ENCODE measurements at regions not wholly inside any gene's neighbourhood (a gene's known extent, or its start where the extent isn't known, plus 50 kb on each side); places are given as distances from the start of the nearest gene placed in this dataset.

DNA sequence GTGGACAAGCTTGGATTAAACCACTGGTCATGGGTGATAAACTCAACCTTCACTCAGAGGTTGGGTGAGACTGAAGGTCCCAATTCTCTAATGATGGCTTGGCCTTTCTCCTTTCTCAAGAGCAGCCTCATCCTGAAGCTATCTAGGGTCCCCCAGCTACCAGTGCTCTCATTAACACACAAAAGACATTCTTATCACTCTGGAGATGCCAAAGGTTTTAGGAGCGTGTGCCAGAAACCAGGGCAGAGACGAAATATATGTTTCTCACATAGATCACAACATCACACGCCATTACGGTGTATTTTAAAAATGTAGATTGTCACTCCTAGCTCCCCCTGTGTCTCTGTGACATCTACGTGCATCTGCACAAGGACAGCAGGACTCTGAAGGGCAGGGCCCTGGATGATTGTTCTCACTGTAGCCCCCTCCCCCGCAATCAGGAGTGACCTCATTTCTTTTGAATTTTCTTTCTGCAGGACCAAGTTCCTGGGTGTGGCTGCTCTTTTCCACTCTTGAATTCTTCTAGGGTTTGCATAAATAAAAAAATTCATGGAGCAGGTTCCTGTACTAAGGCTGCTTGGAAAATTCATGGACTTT is 311.3 kb downstream of the GADD45G start:
- CTCF ChIA-PET, result interaction anchor here (0.8 to 4.0 kb wide), 3 partner anchors 183 to 318 kb away, joined by 3 to 21 read pairs (median 6); no protein-coding TSS in a partner anchor
- H3K36me3 Mint-ChIP-seq, result no peaks in the 10 kb centered on the region

DNA sequence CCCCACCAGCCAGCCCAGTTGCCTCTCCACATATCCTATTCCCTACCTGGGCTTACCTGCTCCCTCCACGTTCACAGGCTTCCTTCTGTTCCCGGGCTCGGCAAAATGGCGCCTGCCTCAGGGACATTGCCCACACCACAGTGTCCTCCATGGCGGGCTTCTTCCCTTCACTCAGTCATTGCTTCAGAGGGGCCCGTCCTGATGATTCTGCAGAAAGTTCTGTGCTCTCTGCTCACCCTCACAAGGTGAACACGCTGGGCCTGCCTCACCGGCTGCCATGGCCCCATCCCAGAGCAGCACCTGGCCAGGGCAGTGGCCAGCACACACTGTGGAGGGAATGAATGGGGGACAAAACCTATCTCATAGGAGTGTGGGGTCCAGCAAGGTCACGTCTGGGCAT is 313.0 kb downstream of the GADD45G start:
- H3K4me1 Mint-ChIP-seq, result peaks cover 4% of the 10 kb centered on the region
- no peaks in the 10 kb centered on the region for H3K9me3 Mint-ChIP-seq
- no peaks in the 10 kb centered on the region for H3K36me3 Mint-ChIP-seq
- DNase-seq, result no peak
- no peak overlapping the region for H3K27ac Mint-ChIP-seq
- CTCF ChIA-PET, result interaction anchor here (1.2 to 4.8 kb wide), 4 partner anchors 19 to 316 kb away, joined by 3 to 93 read pairs (median 8); partner anchors contain the start of gene GADD45G
- no peak overlapping the region for H3K4me3 Mint-ChIP-seq
- peaks cover 47% of the 10 kb centered on the region for H3K27me3 Mint-ChIP-seq

More for the DNA sequence above, 311.3 kb downstream of the GADD45G start:
- no peaks in the 10 kb centered on the region for H3K9me3 Mint-ChIP-seq
- H3K27ac Mint-ChIP-seq, result no peak overlapping the region
- no peak for DNase-seq
- H3K4me3 Mint-ChIP-seq, result no peak overlapping the region
- peaks cover 58% of the 10 kb centered on the region for H3K27me3 Mint-ChIP-seq
- peaks cover 4% of the 10 kb centered on the region for H3K4me1 Mint-ChIP-seq

DNA sequence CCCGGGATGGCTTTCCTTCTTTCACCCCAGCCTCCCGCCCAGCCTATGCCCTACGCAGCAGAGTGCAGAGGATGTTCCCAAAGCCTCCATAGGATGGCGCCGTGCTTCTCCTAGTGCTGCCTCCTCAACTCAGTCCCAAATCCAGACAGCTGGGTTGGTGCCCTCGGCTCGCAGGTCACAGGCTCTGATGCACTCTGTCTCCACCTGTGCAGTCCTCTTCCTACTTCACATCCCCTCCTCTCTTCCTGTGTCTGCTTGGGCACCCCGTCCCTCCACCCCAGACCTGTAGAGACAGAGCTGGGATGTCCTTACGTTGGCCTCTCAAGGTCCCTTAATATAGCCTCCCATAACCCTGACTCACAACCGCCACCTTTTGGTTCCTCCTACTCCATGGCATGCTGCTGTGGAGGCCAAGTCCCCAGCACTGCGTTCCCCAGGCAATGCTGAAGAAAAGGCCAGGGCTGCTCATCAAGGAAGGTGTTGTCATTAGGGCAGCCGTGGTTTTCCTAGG is 314.4 kb downstream of the GADD45G start:
- no peak overlapping the region for H3K4me3 Mint-ChIP-seq
- no peaks in the 10 kb centered on the region for H3K9me3 Mint-ChIP-seq
- no peaks in the 10 kb centered on the region for H3K36me3 Mint-ChIP-seq
- H3K27me3 Mint-ChIP-seq, result peaks cover 55% of the 10 kb centered on the region
- CTCF ChIA-PET, result interaction anchor here (1.2 to 4.8 kb wide), 11 partner anchors 10 to 326 kb away, joined by 3 to 93 read pairs (median 6); partner anchors contain the start of gene GADD45G
- peak overlapping the region; percentile 8 for H3K27ac Mint-ChIP-seq
- DNase-seq, result peak; percentile 64
- H3K4me1 Mint-ChIP-seq, result peaks cover 12% of the 10 kb centered on the region

DNA sequence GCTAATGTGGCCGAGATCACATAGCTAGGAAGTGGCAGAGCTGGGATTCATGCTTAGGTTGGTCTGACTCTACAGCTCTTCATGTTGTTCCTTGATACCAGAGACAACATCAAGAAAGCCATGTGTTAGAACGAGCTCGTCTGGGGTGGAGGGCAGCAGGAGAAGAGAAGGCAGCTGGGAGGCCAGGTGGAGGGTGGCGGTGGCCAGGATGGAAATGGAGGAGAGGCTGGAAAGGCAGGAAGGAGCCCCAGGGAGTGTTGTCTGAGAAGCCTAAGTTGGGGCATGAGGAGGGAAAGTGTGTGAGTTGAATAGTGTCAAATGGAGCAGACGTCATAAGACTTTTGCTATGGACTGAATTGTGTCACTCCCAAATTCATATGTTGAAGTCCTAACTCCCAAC is 315.3 kb downstream of the GADD45G start:
- CTCF ChIA-PET, result interaction anchor here (1.0 to 4.8 kb wide), 8 partner anchors 79 to 327 kb away, joined by 4 to 93 read pairs (median 8); partner anchors contain the start of gene GADD45G
- Mint-ChIP-seq H3K36me3 (no peaks in the 10 kb centered on the region), H3K9me3 (no peaks in the 10 kb centered on the region), H3K4me3 (no peak overlapping the region), H3K27ac (no peak overlapping the region), H3K4me1 (peaks cover 14% of the 10 kb centered on the region), H3K27me3 (peaks cover 55% of the 10 kb centered on the region)
- DNase-seq, result no peak

DNA sequence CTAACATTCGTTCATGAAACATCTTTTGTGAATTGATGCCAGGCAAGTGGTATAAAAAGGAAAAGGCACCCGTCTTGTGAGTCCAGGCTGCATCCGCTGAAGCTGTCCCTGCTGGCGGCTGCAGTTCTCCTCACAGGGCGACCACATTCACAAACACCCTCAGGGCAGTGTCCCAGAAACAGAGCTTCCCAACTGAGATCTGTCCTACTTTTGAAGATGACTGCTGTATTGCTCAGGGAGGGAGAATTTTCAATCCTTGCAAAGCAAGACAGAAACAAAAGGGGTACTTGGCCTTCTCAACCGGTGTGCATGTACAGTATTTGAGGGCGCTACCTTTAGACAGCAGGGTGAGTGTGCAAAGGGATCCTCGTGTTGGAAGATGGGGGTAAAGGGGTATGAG is 316.1 kb downstream of the GADD45G start:
- no peak for DNase-seq
- no peak overlapping the region for H3K4me3 Mint-ChIP-seq
- peaks cover 52% of the 10 kb centered on the region for H3K27me3 Mint-ChIP-seq
- no peak overlapping the region for H3K27ac Mint-ChIP-seq
- H3K36me3 Mint-ChIP-seq, result no peaks in the 10 kb centered on the region
- H3K9me3 Mint-ChIP-seq, result no peaks in the 10 kb centered on the region
- CTCF ChIA-PET, result interaction anchor here (1.0 to 4.8 kb wide), 7 partner anchors 78 to 328 kb away, joined by 3 to 93 read pairs (median 9); partner anchors contain the start of gene GADD45G
- peaks cover 14% of the 10 kb centered on the region for H3K4me1 Mint-ChIP-seq

DNA sequence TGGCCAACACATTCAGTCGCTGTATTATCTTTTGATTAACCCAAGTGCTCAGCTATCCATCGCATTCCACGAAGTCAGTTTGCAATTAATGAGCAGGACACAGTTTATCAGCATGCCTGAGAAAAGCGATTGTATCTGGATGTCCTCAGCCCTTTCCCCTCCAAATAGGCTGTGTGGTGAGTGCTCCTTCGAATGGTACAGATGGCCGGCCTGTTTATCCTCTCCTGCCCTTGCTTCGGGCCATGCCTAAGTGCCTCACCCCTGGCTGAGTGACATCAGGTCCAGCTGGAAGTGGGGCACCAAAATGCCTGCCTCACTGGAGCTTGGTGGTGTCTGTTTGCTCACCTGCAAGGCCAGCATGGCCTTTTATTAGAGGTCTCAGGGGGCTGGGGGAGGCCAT is 317.3 kb downstream of the GADD45G start:
- Mint-ChIP-seq H3K27ac (no peak overlapping the region), H3K36me3 (no peaks in the 10 kb centered on the region), H3K9me3 (no peaks in the 10 kb centered on the region), H3K4me3 (no peak overlapping the region), H3K4me1 (peaks cover 14% of the 10 kb centered on the region), H3K27me3 (peaks cover 52% of the 10 kb centered on the region)
- CTCF ChIA-PET, result interaction anchor here (1.1 to 4.8 kb wide), 4 partner anchors 178 to 324 kb away, joined by 3 to 93 read pairs (median 10); partner anchors contain the start of gene GADD45G
- no peak for DNase-seq

DNA sequence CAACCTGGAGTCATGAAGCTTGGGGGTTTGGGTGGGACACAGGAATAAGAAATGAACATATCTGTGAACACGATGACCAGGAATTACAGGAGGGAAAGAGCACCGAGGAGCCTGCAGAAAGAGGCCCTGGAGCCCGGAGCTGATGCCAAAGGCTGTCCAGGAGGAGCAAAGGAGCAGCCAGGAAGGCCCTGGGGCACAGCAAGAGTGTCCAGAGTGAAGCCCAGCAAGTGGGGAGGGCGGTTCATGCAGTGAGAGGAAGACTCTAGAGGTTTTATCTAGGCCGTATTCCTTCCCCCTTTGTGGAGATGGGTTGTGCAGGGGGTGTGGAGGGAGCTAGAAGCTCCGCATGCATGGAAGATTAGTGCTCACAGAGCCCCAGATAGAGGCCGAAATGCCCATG is 318.4 kb downstream of the GADD45G start:
- CTCF ChIA-PET, result interaction anchor here (1.1 to 3.6 kb wide), 12 partner anchors 11 to 329 kb away, joined by 3 to 25 read pairs (median 4); no protein-coding TSS in a partner anchor
- no peak overlapping the region for H3K4me3 Mint-ChIP-seq
- peaks cover 14% of the 10 kb centered on the region for H3K4me1 Mint-ChIP-seq
- peaks cover 52% of the 10 kb centered on the region for H3K27me3 Mint-ChIP-seq
- no peaks in the 10 kb centered on the region for H3K9me3 Mint-ChIP-seq
- DNase-seq, result no peak
- H3K36me3 Mint-ChIP-seq, result no peaks in the 10 kb centered on the region
- H3K27ac Mint-ChIP-seq, result peak overlapping the region; percentile 8

DNA sequence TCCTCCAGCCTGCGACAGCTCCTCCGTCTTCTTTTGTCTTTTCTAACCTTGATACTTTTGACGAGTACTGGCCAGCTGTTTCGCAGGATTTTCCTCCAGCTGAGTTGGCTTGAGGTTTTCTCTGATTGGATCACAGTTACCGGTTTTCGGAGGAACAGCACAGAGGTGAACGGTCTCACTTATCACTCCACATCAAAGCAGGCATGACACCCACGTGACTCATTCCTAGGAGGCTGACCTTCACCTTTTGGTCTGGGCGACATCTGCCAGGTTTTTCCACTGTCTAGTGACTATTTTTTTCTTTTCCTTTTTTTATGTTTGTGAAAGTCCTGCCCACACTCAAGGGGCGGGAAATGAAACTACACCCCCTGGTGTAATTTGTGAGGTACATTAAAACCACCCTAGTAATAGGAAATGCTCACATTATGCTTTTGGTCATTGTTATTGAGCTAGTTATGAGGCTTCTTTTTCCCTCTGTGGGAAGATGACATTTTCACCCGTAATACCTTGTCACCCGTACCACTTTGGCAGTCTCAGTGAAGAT is 319.2 kb downstream of the GADD45G start:
- Mint-ChIP-seq H3K4me3 (no peak overlapping the region), H3K27me3 (peaks cover 49% of the 10 kb centered on the region), H3K4me1 (peaks cover 14% of the 10 kb centered on the region), H3K36me3 (no peaks in the 10 kb centered on the region), H3K27ac (no peak overlapping the region), H3K9me3 (no peaks in the 10 kb centered on the region)
- CTCF ChIA-PET, result interaction anchor here (1.0 to 3.6 kb wide), 14 partner anchors 10 to 329 kb away, joined by 3 to 25 read pairs (median 4); no protein-coding TSS in a partner anchor
- peak; percentile 27 for DNase-seq

DNA sequence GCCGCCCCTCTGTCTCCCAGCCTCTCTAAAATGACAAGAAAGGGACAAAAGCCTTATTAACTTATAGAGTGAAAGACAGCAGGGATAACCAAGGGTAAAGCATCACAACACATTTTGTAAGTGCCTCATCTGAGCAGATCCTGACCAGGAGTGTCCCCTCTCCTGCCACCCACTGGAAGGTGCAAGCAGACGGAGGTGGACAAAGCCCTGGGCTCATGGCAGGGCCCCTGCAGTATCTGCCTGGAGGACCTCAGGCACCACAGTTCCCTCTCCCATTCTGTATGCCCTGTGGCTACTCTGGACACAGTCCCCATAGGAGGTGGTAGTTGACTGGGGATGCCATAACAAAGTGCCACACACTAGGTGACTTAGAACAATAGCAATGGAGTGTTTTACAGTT is 319.8 kb downstream of the GADD45G start:
- peaks cover 10% of the 10 kb centered on the region for H3K4me1 Mint-ChIP-seq
- no peak overlapping the region for H3K27ac Mint-ChIP-seq
- H3K9me3 Mint-ChIP-seq, result no peaks in the 10 kb centered on the region
- H3K27me3 Mint-ChIP-seq, result peaks cover 44% of the 10 kb centered on the region
- no peaks in the 10 kb centered on the region for H3K36me3 Mint-ChIP-seq
- CTCF ChIA-PET, result interaction anchor here (1.0 to 3.6 kb wide), 11 partner anchors 9 to 330 kb away, joined by 4 to 25 read pairs (median 6); no protein-coding TSS in a partner anchor
- no peak for DNase-seq
- H3K4me3 Mint-ChIP-seq, result no peak overlapping the region

DNA sequence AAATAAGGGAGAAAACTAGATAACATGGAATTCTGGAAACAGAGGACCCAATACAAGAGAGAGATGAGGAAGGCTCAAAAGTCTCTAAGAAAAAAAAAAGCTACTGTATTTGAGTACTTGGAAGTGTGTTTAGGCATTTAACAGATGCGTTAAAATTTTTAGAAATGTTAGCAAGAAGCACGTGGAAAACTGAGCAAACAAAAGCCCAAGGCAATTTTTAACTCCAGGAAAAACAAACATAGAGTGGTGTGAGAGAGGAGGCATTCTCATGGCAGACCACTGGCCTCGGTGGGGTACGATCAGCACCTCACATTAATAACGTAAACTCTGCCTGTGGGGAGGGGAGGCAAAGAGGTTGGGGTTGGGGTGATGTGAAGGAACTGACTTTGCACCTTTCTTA is 321.4 kb downstream of the GADD45G start:
- no peaks in the 10 kb centered on the region for H3K9me3 Mint-ChIP-seq
- no peaks in the 10 kb centered on the region for H3K36me3 Mint-ChIP-seq
- H3K4me3 Mint-ChIP-seq, result no peak overlapping the region
- no peak for DNase-seq
- H3K27me3 Mint-ChIP-seq, result peaks cover 36% of the 10 kb centered on the region
- H3K4me1 Mint-ChIP-seq, result peaks cover 21% of the 10 kb centered on the region
- no peak overlapping the region for H3K27ac Mint-ChIP-seq
- CTCF ChIA-PET, result interaction anchor here (1.3 to 4.1 kb wide), 3 partner anchors 323 to 328 kb away, joined by 4 to 20 read pairs (median 9); partner anchors contain the start of gene GADD45G

DNA sequence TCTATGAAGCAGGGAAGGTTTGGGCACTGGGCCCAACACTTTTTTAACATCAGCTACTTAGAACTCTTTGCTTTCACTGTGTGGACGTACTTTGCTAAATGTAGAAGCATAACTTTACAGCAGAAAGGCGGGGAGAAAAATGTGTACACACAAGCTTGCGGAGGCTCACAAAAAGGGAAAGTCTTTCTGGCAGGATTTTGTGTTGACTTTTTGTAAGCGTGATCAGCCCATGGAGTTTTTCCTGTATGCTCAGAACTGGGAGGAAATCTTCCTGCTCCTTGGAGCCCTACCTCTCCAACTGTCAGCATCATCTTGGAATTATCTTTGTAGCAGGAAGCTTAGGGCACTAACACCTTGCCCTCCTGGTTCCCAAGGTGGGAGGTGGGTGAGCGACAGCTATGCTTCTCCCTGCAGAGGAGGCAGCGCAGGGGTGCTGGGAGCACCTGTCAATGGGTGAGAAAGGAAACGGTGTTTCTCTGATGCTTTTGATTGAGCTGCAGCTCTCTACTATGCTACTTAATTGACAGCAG is 321.9 kb downstream of the GADD45G start:
- no peak overlapping the region for H3K27ac Mint-ChIP-seq
- no peak overlapping the region for H3K4me3 Mint-ChIP-seq
- no peaks in the 10 kb centered on the region for H3K9me3 Mint-ChIP-seq
- H3K4me1 Mint-ChIP-seq, result peaks cover 21% of the 10 kb centered on the region
- peaks cover 36% of the 10 kb centered on the region for H3K27me3 Mint-ChIP-seq
- CTCF ChIA-PET, result interaction anchor here (0.8 to 4.1 kb wide), 3 partner anchors 8 to 329 kb away, joined by 3 to 20 read pairs (median 4); partner anchors contain the start of gene GADD45G
- no peak for DNase-seq
- H3K36me3 Mint-ChIP-seq, result no peaks in the 10 kb centered on the region

DNA sequence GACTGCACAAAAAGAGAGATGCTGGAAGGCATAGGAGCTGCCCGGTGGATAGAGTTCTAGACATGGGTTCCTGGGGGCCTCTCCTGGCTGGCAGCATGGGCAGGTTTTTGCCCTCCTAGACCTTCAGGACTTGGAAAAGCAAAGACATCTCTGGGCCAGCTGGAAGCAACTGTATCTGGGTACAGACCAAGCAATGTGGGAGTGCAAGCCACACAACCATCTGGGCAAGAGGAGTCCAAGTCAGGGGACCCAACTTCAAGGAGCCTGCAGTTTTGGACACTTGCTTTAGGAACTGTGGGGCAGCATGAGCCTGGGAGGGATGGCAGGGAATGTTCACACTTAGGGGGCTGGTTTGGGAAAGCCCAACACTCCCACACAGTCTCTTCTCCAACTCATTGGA is 323.3 kb downstream of the GADD45G start:
- Mint-ChIP-seq H3K4me1 (peaks cover 21% of the 10 kb centered on the region), H3K27ac (no peak overlapping the region), H3K9me3 (no peaks in the 10 kb centered on the region), H3K4me3 (no peak overlapping the region), H3K36me3 (no peaks in the 10 kb centered on the region), H3K27me3 (peaks cover 48% of the 10 kb centered on the region)
- peak; percentile 11 for DNase-seq
- CTCF ChIA-PET, result interaction anchor here (4.1 kb wide), 1 partner anchor 324 kb away, joined by 20 read pairs; the partner anchor contains the start of gene GADD45G

DNA sequence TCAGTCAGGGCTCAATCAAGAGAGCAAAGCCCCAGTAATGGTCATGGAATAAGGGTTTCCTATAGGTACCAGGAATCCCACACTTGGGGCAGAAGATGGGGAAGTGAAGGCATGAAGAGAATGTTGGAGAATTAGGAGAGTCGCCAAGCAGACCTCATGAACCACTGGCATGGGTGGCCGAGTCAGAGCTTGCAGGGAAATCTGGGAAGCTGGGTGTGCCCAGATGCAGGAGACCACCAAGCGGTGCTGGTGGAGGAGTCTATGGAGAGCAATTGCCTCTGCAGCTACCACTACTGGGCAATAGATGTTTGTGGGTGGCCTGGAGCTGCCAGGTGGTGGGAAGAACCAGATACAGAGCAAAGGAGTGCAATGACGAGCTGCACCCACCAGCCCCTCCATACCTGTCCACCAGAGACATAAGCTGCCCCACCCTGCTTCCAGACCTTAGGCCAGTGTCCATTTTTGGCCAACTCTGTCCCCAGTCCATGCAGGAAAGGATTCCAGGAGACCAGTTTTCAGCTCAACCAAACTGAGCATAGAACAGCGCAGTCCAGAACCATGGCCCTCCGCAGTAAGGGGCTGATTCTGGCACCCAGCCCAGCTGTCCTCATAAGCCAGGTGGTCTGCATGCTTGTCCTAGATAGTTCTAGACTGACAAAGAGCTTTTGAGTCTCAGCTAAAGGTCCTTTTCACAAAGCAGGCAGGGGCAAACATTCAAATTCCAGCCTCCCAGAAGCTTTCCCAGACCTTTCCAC is 323.9 kb downstream of the GADD45G start:
- no peak overlapping the region for H3K27ac Mint-ChIP-seq
- H3K4me3 Mint-ChIP-seq, result no peak overlapping the region
- CTCF ChIA-PET, result interaction anchor here (0.8 to 4.1 kb wide), 4 partner anchors 10 to 329 kb away, joined by 3 to 20 read pairs (median 4); partner anchors contain the start of gene GADD45G
- H3K27me3 Mint-ChIP-seq, result peaks cover 48% of the 10 kb centered on the region
- no peaks in the 10 kb centered on the region for H3K36me3 Mint-ChIP-seq
- DNase-seq, result no peak
- H3K9me3 Mint-ChIP-seq, result no peaks in the 10 kb centered on the region
- H3K4me1 Mint-ChIP-seq, result peaks cover 18% of the 10 kb centered on the region

Measured in activated naive CD4-positive, alpha-beta T cell treated with anti-CD3 and anti-CD28 coated beads, Interleukin-2, amount 10 ng/mL, durations not matched to agents 7 days and 5 days (primary cell).